SK-N-SH (cell line): ENCODE measurements at regions not wholly inside any gene's neighbourhood (a gene's known extent, or its start where the extent isn't known, plus 50 kb on each side); places are given as distances from the start of the nearest gene placed in this dataset.

Experiments used
- MXI1 ChIP-seq: IDR thresholded peaks from 2 replicates; pipeline ENCODE4 v1.6.1; 2012; ENCODE audit warnings: mild to moderate bottlenecking, low read depth, low read length, improper control_type of control experiment
- SMC3 ChIP-seq: IDR thresholded peaks from 2 replicates; pipeline ENCODE4 v1.6.1; 2012; ENCODE audit warnings: low read depth, low read length, improper control_type of control experiment
- TF ChIP-seq, protein P1 (sequence below): fragments of 200-600 bp; sonication (generic); IDR thresholded peaks from 2 replicates; pipeline ENCODE4 v1.6.1; 2017; ENCODE audit warnings: antibody characterized with exemption, mild to moderate bottlenecking, moderate library complexity

DNA sequence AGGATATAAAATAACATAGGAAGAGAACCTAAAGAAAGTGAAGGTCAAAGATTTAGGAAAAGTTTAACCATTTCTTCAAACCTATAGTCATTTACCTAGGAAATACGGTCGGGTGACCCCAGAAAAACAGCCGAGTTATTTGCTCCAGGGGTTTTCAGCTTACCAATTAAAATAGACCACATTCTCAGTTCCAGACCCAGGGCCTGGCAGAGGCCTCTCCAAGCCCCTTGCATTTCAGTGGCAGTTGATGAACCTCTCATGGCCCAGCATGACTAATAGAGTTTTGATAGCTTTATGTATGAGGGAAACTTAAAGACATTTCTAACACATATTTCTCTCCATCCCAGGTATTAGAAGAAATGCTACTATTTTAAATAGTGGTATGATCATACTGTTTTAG is 113.5 kb downstream of the OGFRL1 start:
- TF ChIP-seq MXI1 (no peak), SMC3 (no peak)
- TF ChIP-seq, protein P1, sequence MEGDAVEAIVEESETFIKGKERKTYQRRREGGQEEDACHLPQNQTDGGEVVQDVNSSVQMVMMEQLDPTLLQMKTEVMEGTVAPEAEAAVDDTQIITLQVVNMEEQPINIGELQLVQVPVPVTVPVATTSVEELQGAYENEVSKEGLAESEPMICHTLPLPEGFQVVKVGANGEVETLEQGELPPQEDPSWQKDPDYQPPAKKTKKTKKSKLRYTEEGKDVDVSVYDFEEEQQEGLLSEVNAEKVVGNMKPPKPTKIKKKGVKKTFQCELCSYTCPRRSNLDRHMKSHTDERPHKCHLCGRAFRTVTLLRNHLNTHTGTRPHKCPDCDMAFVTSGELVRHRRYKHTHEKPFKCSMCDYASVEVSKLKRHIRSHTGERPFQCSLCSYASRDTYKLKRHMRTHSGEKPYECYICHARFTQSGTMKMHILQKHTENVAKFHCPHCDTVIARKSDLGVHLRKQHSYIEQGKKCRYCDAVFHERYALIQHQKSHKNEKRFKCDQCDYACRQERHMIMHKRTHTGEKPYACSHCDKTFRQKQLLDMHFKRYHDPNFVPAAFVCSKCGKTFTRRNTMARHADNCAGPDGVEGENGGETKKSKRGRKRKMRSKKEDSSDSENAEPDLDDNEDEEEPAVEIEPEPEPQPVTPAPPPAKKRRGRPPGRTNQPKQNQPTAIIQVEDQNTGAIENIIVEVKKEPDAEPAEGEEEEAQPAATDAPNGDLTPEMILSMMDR: no peak
